Pancreas (tissue), 10 donors: ENCODE measurements at regions not wholly inside any gene's neighbourhood (a gene's known extent, or its start where the extent isn't known, plus 50 kb on each side); places are given as distances from the start of the nearest gene placed in this dataset.
A peak's percentile ranks its signal among the peaks of the same experiment; 100 is the strongest.

Experiments
- ATAC-seq, 4 donors: fragments of 200-7000 bp; cut with Tn5 transposase; one replicate each; pipeline versions ENCODE4 v1.8.0 to v1.9.1; 2020; ENCODE audit warnings: mild to moderate bottlenecking in 4 of 4, moderate library complexity in 4 of 4
- DNase-seq, 6 donors: peaks; one replicate each; pipeline ENCODE4 v3.0.0-alpha.2; 2020
- FAIRE-seq: peaks from 2 replicates; lab custom pipeline; 2012; peaks lifted over from hg19 to GRCh38; lab: Jason Lieb, UNC
- H3K27ac ChIP-seq, 4 donors: fragments of 200-600 bp; sonication (generic); 1 replicate in 3 of 4; 2 replicates in 1 of 4; pipeline versions ENCODE4 v1.5.0 to v1.8.0; 2020
- H3K27me3 ChIP-seq, 4 donors: fragments of 200-600 bp; one replicate each; pipeline ENCODE4 v1.8.0; 2021
- H3K36me3 ChIP-seq, 3 donors: fragments of 200-600 bp; sonication (generic) in 1 of 3; one replicate each; pipeline versions ENCODE4 v1.5.0 to v1.8.0; 2020 to 2021
- H3K4me1 ChIP-seq, 3 donors: fragments of 200-600 bp; one replicate each; pipeline ENCODE4 v1.8.0; 2021
- H3K4me3 ChIP-seq, 4 donors: fragments of 200-600 bp; sonication (generic) in 2 of 4; one replicate each; pipeline versions ENCODE4 v1.5.0 to v1.8.0; 2020 to 2021
- H3K9me3 ChIP-seq, 4 donors: fragments of 200-600 bp; one replicate each; pipeline ENCODE4 v1.8.0; 2021
- CTCF ChIP-seq, 4 donors: fragments of 200-600 bp; sonication (generic) in 3 of 4; IDR thresholded peaks; one replicate each; pipeline versions ENCODE4 v1.5.0 to v1.8.0; 2021; ENCODE audit warnings: antibody characterized with exemption in 4 of 4
- WGBS, 2 donors: extraction: QIAGEN DNeasy Blood & Tissue Kit; methylation state at CpG; one replicate each; pipeline ENCODE4 v1.1.7; 2013; 5-methylcytosine and 5-hydroxymethylcytosine counted together
- intact Hi-C, 3 donors: fragments of 100-400 bp; cut with DNase I; formaldehyde crosslinking; loops; one replicate each; pipeline versions ENCODE4 v1.11.1 to v1.14.2; 2022
- donor health status: healthy with polysubstance abuse.
- donor health status: DM: no; HTN: no; CAD: no; lungs with moderate emphysema.
- donor health status: DM: no; HTN: no; CAD: no.
- donor health status: control.
- donor health status: control.
- donor health status: Bipolar disorder and iron deficiency.
- donor health status: DM: yes; HTN: yes; CAD: no.
- donor health status: DM: no; HTN: no; CAD: no.
- donor health status: DM: no; HTN: no; CAD: no.
- donor health status: DM: yes; HTN: yes; CAD: no.

- no peaks in the 10 kb centered on the region for H3K36me3 ChIP-seq
- no peak overlapping the region for H3K27ac ChIP-seq
- FAIRE-seq (no peak), DNase-seq (no peak), ATAC-seq (no peak)
- TF ChIP-seq CTCF (IDR thresholded peaks at IDR 0.05): no peak
- intact Hi-C loops: no loop called here
- 14 to 19% methylated on average over 5 of the region's 5 CpGs for WGBS, 2 donors
- H3K4me1 ChIP-seq: no peaks in the 10 kb centered on the region
- H3K27me3 ChIP-seq: no peaks in the 10 kb centered on the region
- no peaks in the 10 kb centered on the region for H3K9me3 ChIP-seq
- no peak overlapping the region for H3K4me3 ChIP-seq
These were observed 77.5 kb upstream of the KCNK2 start for GRCh38 chr1:215005078-215005477.

DNA sequence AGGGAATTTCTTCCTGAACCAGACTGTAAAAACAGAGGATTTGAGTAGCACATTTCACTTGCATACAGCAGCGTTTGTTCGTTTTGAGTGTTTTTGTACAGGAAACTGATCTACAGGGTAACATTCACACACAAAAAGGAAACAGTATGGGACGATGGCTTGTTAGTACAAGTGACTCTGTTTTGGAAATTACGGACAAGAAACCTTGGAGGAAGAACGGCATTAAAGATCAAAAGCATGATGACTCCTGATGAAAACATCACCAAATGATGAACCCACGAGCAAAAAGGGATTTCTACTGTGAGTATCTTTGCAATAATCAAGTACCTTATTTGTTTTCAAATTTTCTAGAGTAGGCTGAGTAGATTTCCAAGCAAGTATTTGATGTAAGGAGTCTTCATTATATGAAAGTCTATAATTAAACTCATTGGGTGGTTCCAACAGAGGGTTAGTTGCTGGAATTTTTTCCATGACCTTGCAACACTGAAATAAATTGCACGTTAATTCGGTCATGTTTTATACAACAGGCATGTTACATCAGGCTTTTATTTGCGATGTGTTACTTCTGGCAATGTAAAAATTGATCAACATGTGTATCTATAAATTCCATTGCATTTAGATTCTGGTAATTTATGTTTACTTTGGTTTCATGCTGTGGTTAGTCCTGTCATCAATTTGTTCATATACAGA lies 76.7 kb upstream of the KCNK2 start:
- ATAC-seq (no peak), FAIRE-seq (no peak), DNase-seq (no peak)
- 52 to 57% methylated on average over 9 of the region's 9 CpGs for WGBS, 2 donors
- Histone ChIP-seq H3K27me3 (no peaks in the 10 kb centered on the region), H3K4me1 (no peaks in the 10 kb centered on the region), H3K27ac (no peak overlapping the region), H3K36me3 (no peaks in the 10 kb centered on the region), H3K9me3 (no peaks in the 10 kb centered on the region), H3K4me3 (no peak overlapping the region)
- TF ChIP-seq CTCF (IDR thresholded peaks at IDR 0.05): no peak
- intact Hi-C loops: no loop called here

DNA sequence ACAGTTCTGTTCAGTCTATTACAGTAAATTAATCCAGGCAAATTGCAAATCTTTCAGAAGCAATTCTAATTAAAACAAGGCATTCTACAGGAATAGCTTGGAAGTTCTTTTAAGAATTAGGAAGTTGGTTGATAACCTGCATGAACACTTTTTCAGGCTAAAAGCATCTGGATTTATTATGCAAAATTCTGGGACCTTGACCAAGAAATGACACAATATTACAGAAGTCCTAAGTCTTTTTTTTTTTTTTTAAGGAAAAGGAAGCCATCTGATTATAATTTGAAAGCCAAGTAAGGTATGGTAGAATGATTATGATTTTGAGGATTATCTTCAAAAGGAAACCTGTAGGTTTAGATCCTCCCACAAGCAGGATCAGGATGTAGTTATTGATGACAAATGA lies 74.7 kb upstream of the KCNK2 start:
- no peak for ATAC-seq
- H3K36me3 ChIP-seq: no peaks in the 10 kb centered on the region

DNA sequence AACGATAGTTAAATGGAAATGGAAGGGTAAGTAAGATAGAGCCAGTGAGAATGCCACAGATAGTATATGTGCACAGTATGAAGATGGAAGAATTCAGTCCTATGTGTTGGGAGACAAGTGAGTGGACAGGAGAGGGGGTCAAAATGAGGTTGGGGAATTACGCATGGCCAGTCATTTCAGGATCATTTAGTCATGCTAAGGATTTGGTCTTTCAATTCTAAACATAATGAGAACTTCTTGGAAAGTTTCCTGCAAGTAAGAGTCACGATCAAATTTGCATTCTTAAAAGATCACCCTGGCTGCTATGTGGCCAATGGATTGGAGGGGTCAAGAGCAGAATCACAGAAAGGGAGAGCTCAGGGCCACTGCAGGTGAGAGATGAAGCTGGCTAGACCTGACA lies 64.0 kb upstream of the KCNK2 start:
- ATAC-seq (no peak), FAIRE-seq (no peak), DNase-seq (no peak)
- Histone ChIP-seq H3K9me3 (no peaks in the 10 kb centered on the region), H3K4me3 (no peak overlapping the region), H3K36me3 (no peaks in the 10 kb centered on the region), H3K27me3 (no peaks in the 10 kb centered on the region), H3K4me1 (no peaks in the 10 kb centered on the region), H3K27ac (no peak overlapping the region)
- intact Hi-C loops: no loop called here
- 37 to 48% methylated on average over 3 of the region's 3 CpGs for WGBS, 2 donors
- TF ChIP-seq CTCF (IDR thresholded peaks at IDR 0.05): no peak

More for the DNA sequence above, 74.7 kb upstream of the KCNK2 start:
- H3K27ac ChIP-seq: no peak overlapping the region
- intact Hi-C loops: no loop called here
- FAIRE-seq (no peak), DNase-seq (no peak)
- H3K4me1 ChIP-seq: no peaks in the 10 kb centered on the region
- TF ChIP-seq CTCF (IDR thresholded peaks at IDR 0.05): no peak
- no peak overlapping the region for H3K4me3 ChIP-seq
- peaks cover 0 to 7% (median 0%) of the 10 kb centered on the region in 4 donors for H3K27me3 ChIP-seq
- H3K9me3 ChIP-seq: no peaks in the 10 kb centered on the region

DNA sequence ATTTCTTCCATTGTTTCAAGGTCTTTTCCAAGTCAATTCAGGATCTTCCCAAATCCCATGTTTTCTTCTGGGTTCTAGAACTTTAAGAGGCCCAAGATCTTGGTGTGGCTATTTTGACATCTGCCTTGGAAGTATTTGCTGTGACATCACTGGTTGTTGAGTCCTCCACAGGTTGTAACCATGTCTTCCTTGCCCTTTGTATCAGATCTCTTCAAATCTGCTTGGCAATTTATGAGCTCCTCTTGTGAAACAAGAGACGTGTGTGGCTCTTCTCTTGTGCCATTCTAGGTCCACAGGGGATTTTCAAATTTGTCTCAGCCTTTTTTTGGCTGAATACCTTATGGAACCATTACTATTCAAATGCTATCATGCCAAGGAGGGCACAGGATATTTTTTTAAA lies 60.3 kb upstream of the KCNK2 start:
- no peak for DNase-seq
- intact Hi-C loops: no loop called here
- Histone ChIP-seq H3K4me1 (no peaks in the 10 kb centered on the region), H3K9me3 (no peaks in the 10 kb centered on the region), H3K36me3 (no peaks in the 10 kb centered on the region), H3K27ac (no peak overlapping the region), H3K4me3 (no peak overlapping the region), H3K27me3 (peaks cover 0 to 3% (median 0%) of the 10 kb centered on the region in 4 donors)
- no peak for TF ChIP-seq CTCF (IDR thresholded peaks at IDR 0.05)
- no peak for FAIRE-seq
- peak in 1 of 4 donors; percentile 22 for ATAC-seq
- 25 to 47% methylated on average over 1 of the region's 1 CpG for WGBS, 2 donors
